Natural killer cell (primary cell): ENCODE measurements at regions not wholly inside any gene's neighbourhood (a gene's known extent, or its start where the extent isn't known, plus 50 kb on each side); places are given as distances from the start of the nearest gene placed in this dataset.

ENCODE experiments used
- ATAC-seq, 3 donors: fragments of 150-1000 bp in 2 of 3; fragments of 200-7000 bp in 1 of 3; cut with Tn5 transposase; 1 replicate in 1 of 3; 2 replicates in 2 of 3; pipeline ENCODE4 v1.10.0; 2021; ENCODE audit warnings: mild to moderate bottlenecking in 2 of 3, moderate library complexity in 2 of 3
- DNase-seq, 2 donors: peaks; one replicate each; pipeline versions ENCODE4 v3.0.0 to v3.0.0-alpha.2; 2013 to 2021; ENCODE audit warnings: mixed read lengths in 1 of 2
- H3K27ac ChIP-seq: one replicate; pipeline ENCODE4 v1.5.1; 2013; ENCODE audit warnings: mild to moderate bottlenecking, low read length
- H3K27me3 ChIP-seq: one replicate; pipeline ENCODE4 v1.6.1; 2013; ENCODE audit warnings: low read length; ENCODE audit not compliant: control insufficient read depth, insufficient read depth
- H3K36me3 ChIP-seq: one replicate; pipeline ENCODE4 v1.6.1; 2013; ENCODE audit warnings: low read length; ENCODE audit not compliant: control insufficient read depth, insufficient read depth
- H3K4me1 ChIP-seq: one replicate; pipeline ENCODE4 v1.6.1; 2013; ENCODE audit warnings: low read length; ENCODE audit not compliant: control insufficient read depth, insufficient read depth
- H3K4me3 ChIP-seq: one replicate; pipeline ENCODE4 v1.5.1; 2013; ENCODE audit warnings: low read length
- H3K9me3 ChIP-seq: one replicate; pipeline ENCODE4 v1.6.1; 2013; ENCODE audit warnings: low read length; ENCODE audit not compliant: control insufficient read depth, insufficient read depth
- H3K27ac Mint-ChIP-seq, 2 donors: one replicate each; pipeline ENCODE4 v1.8.0; 2022; ENCODE audit warnings: mild to moderate bottlenecking in 2 of 2, mixed read lengths in 2 of 2, moderate library complexity in 1 of 2
- H3K27me3 Mint-ChIP-seq, 2 donors: one replicate each; pipeline ENCODE4 v1.8.0; 2022; ENCODE audit warnings: low read depth in 2 of 2, mixed read lengths in 2 of 2
- H3K36me3 Mint-ChIP-seq: one replicate; pipeline ENCODE4 v1.8.0; 2022; ENCODE audit warnings: mixed read lengths
- H3K4me1 Mint-ChIP-seq, 2 donors: one replicate each; pipeline ENCODE4 v1.8.0; 2022; ENCODE audit warnings: mixed read lengths in 2 of 2
- H3K4me3 Mint-ChIP-seq: one replicate; pipeline ENCODE4 v1.8.0; 2022; ENCODE audit warnings: mild to moderate bottlenecking, moderate library complexity, mixed read lengths
- H3K9me3 Mint-ChIP-seq, 2 donors: one replicate each; pipeline ENCODE4 v1.8.0; 2022; ENCODE audit warnings: mixed read lengths in 2 of 2
- WGBS: methylation state at CpG from one replicate; pipeline ENCODE4 v1.1.7; 2013; ENCODE audit warnings: missing lambda C conversion rate; ENCODE audit not compliant: insufficient coverage; 5-methylcytosine and 5-hydroxymethylcytosine counted together
- intact Hi-C: fragments of 100-400 bp; cut with micrococcal nuclease; formaldehyde crosslinking; loops from one replicate; pipeline ENCODE4 v1.14.2; 2022
- TF ChIP-seq, protein P1 (sequence below): fragments of 200-600 bp; IDR thresholded peaks from one replicate; pipeline ENCODE4 v1.8.0; 2022; ENCODE audit warnings: antibody characterized with exemption

DNA sequence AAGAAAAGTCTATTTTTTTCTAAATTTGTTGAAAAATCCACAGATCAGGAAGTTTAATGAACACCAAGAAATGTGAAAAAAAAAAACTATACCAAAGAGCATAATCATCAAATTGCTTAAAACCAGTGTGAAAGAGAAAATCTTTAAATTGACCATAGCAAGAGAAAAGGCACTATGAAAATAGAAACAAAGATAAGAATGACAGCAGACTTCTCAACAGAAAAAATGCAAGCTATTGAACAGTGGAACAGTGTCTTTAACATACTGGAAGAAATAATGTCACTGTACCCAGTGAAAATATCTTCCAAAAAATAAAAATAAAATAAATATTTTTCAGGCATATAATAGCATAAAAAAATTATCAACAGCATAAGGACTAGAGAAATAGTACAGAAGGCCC, 243.0 kb upstream of the GJB5 start:
- Histone ChIP-seq H3K9me3 (peaks cover 7% of the 10 kb centered on the region), H3K27ac (no peak overlapping the region), H3K27me3 (no peaks in the 10 kb centered on the region), H3K4me1 (no peaks in the 10 kb centered on the region), H3K36me3 (no peaks in the 10 kb centered on the region), H3K4me3 (no peak overlapping the region)
- ATAC-seq (no peak), DNase-seq (no peak)
- TF ChIP-seq, protein P1, sequence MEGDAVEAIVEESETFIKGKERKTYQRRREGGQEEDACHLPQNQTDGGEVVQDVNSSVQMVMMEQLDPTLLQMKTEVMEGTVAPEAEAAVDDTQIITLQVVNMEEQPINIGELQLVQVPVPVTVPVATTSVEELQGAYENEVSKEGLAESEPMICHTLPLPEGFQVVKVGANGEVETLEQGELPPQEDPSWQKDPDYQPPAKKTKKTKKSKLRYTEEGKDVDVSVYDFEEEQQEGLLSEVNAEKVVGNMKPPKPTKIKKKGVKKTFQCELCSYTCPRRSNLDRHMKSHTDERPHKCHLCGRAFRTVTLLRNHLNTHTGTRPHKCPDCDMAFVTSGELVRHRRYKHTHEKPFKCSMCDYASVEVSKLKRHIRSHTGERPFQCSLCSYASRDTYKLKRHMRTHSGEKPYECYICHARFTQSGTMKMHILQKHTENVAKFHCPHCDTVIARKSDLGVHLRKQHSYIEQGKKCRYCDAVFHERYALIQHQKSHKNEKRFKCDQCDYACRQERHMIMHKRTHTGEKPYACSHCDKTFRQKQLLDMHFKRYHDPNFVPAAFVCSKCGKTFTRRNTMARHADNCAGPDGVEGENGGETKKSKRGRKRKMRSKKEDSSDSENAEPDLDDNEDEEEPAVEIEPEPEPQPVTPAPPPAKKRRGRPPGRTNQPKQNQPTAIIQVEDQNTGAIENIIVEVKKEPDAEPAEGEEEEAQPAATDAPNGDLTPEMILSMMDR: no peak
- H3K9me3 Mint-ChIP-seq: peaks cover 6 to 9% of the 10 kb centered on the region in 2 donors
- intact Hi-C loops: no loop called here
- no peaks in the 10 kb centered on the region for H3K4me1 Mint-ChIP-seq
- H3K27ac Mint-ChIP-seq: no peak overlapping the region
- H3K27me3 Mint-ChIP-seq: peaks cover 0 to under 1% of the 10 kb centered on the region in 2 donors
- no peak overlapping the region for H3K4me3 Mint-ChIP-seq
- peaks cover 8% of the 10 kb centered on the region for H3K36me3 Mint-ChIP-seq

DNA sequence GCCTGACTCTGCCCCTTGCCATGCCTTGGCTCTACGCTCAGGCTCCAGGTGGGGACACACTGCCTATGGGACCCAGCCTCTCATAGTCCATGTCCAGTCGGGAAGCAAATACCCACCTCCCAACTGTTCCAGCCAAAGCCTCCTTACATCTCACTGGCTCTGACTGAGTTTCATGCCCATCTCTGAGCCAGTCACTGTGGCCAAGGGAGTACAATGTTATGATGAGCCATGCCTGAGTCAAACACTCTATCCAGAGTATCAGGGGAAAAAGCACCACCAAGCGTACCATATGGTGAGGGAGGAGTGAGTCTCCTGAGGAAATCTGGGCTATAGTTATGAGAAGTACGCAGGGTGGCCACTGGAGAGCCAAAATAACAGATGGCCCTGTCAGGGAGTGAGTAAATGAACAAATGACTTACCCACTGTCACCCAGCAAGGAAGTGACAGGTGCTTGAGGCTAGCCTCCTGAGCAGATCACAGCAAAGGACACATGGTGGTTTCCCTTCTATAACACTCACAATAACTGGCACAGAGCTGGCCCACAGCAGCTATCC, 236.6 kb upstream of the GJB5 start:
- Mint-ChIP-seq H3K4me1 (no peaks in the 10 kb centered on the region), H3K27ac (no peak overlapping the region), H3K27me3 (no peaks in the 10 kb centered on the region), H3K36me3 (no peaks in the 10 kb centered on the region), H3K4me3 (no peak overlapping the region), H3K9me3 (no peaks in the 10 kb centered on the region)
- ATAC-seq: no peak
- H3K9me3 ChIP-seq: no peaks in the 10 kb centered on the region
- H3K27ac ChIP-seq: no peak overlapping the region
- H3K4me1 ChIP-seq: no peaks in the 10 kb centered on the region
- no peak overlapping the region for H3K4me3 ChIP-seq
- WGBS: 65% methylated on average over 4 of the region's 4 CpGs
- DNase-seq: no peak
- no peaks in the 10 kb centered on the region for H3K27me3 ChIP-seq
- TF ChIP-seq, protein P1: no peak
- H3K36me3 ChIP-seq: no peaks in the 10 kb centered on the region
- intact Hi-C loops: no loop called here

DNA sequence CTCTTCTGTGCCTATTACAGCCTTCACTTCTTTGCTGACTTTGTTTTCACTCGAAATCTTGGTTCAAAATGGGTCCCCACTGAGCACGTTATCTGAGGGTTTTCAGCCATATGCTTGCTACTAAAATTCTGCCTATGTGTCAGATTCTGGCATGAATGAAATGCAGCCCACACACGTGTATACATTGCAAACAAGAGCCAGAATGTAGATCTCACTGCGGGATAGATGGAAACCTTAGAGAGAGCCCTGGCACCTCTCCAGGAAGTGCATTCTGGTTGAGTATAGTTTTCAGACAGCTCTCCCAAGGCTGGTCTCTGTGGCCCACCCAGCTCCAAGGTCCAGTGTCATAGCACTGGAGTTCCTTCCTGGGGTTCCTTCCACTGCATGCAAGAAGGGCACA, 234.7 kb upstream of the GJB5 start:
- no peaks in the 10 kb centered on the region for H3K4me1 Mint-ChIP-seq
- ATAC-seq: no peak
- WGBS: 74% methylated on average over 4 of the region's 4 CpGs
- Histone ChIP-seq H3K36me3 (no peaks in the 10 kb centered on the region), H3K4me1 (no peaks in the 10 kb centered on the region), H3K27ac (no peak overlapping the region), H3K27me3 (no peaks in the 10 kb centered on the region), H3K9me3 (no peaks in the 10 kb centered on the region), H3K4me3 (no peak overlapping the region)
- H3K9me3 Mint-ChIP-seq: no peaks in the 10 kb centered on the region
- no peaks in the 10 kb centered on the region for H3K36me3 Mint-ChIP-seq
- no peak overlapping the region for H3K4me3 Mint-ChIP-seq
- no peak overlapping the region for H3K27ac Mint-ChIP-seq
- DNase-seq: no peak
- intact Hi-C loops: no loop called here
- TF ChIP-seq, protein P1: no peak
- H3K27me3 Mint-ChIP-seq: peaks cover 4 to 5% of the 10 kb centered on the region in 2 donors

DNA sequence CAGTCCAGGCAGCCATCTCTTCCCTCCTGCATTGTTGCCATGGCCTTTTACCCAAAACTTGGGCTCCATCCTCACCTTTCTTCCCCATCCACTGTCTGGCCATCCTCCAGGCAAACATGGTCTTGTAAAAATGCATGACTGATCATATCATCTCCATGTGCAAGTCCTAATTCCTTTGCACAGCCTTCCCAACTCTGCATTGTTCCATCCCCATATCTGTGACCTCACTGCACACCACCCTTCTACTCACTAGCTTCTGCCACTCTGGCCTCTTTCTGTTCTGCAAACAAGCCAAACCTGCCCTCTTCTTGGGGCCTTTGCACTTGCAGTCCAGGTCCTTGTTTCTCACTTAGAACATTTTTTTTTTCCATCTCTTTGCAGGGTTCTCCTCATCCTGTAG, 230.1 kb upstream of the GJB5 start:
- Mint-ChIP-seq H3K27ac (no peak overlapping the region), H3K27me3 (peaks cover 18 to 23% of the 10 kb centered on the region in 2 donors), H3K4me1 (no peaks in the 10 kb centered on the region), H3K36me3 (no peaks in the 10 kb centered on the region), H3K9me3 (no peaks in the 10 kb centered on the region), H3K4me3 (no peak overlapping the region)
- H3K27me3 ChIP-seq: no peaks in the 10 kb centered on the region
- H3K36me3 ChIP-seq: no peaks in the 10 kb centered on the region
- no peak overlapping the region for H3K27ac ChIP-seq
- TF ChIP-seq, protein P1: no peak
- ATAC-seq (no peak), DNase-seq (no peak)
- intact Hi-C loops: no loop called here
- no peaks in the 10 kb centered on the region for H3K4me1 ChIP-seq
- no peaks in the 10 kb centered on the region for H3K9me3 ChIP-seq
- no peak overlapping the region for H3K4me3 ChIP-seq
